Bronchial epithelial cell (primary cell): ENCODE measurements at regions not wholly inside any gene's neighbourhood (a gene's known extent, or its start where the extent isn't known, plus 50 kb on each side); places are given as distances from the start of the nearest gene placed in this dataset.

Experiments
- DNase-seq: peaks from one replicate; pipeline ENCODE4 v3.0.0-alpha.2; 2010; ENCODE audit warnings: low read depth
- FAIRE-seq: peaks from 2 replicates; lab custom pipeline; 2011; peaks lifted over from hg19 to GRCh38; lab: Jason Lieb, UNC
- H3K27me3 ChIP-seq: 2 replicates; pipeline ENCODE4 v1.5.1; 2011; ENCODE audit warnings: low read length; ENCODE audit not compliant: control insufficient read depth, insufficient read depth
- H3K36me3 ChIP-seq: 2 replicates; pipeline ENCODE4 v1.5.1; 2011; ENCODE audit warnings: low read length; ENCODE audit not compliant: control insufficient read depth, insufficient read depth
- H3K4me3 ChIP-seq: 2 replicates; pipeline ENCODE4 v1.5.1; 2011; ENCODE audit warnings: mild to moderate bottlenecking, low read depth, low read length, control low read depth
- CTCF ChIP-seq: IDR thresholded peaks from 2 replicates; pipeline ENCODE4 v1.5.1; 2011; ENCODE audit warnings: mild to moderate bottlenecking, moderate library complexity, low read length, control low read depth, inconsistent platforms; ENCODE audit not compliant: insufficient read depth, severe bottlenecking

- FAIRE-seq, result no peak
- no peak for DNase-seq
- Histone ChIP-seq H3K36me3 (no peaks in the 10 kb centered on the region), H3K27me3 (no peaks in the 10 kb centered on the region), H3K4me3 (no peak overlapping the region)
- no peak for TF ChIP-seq CTCF
Measured at GRCh38 chr9:12964271-12964670, 189.5 kb downstream of the LURAP1L start.

GRCh38 chr9:12965303-12965702 is 190.5 kb downstream of the LURAP1L start:
- no peak for TF ChIP-seq CTCF
- DNase-seq (no peak), FAIRE-seq (no peak)
- no peak overlapping the region for H3K4me3 ChIP-seq
- H3K27me3 ChIP-seq, result no peaks in the 10 kb centered on the region
- H3K36me3 ChIP-seq, result no peaks in the 10 kb centered on the region

GRCh38 chr9:12968093-12968492 is 193.3 kb downstream of the LURAP1L start:
- FAIRE-seq (no peak), DNase-seq (no peak)
- no peak for TF ChIP-seq CTCF
- no peaks in the 10 kb centered on the region for H3K36me3 ChIP-seq
- no peaks in the 10 kb centered on the region for H3K27me3 ChIP-seq
- H3K4me3 ChIP-seq, result no peak overlapping the region

- Histone ChIP-seq H3K27me3 (no peaks in the 10 kb centered on the region), H3K36me3 (no peaks in the 10 kb centered on the region), H3K4me3 (no peak overlapping the region)
- peak; percentile 84 for FAIRE-seq
- no peak for DNase-seq
- no peak for TF ChIP-seq CTCF
Measured at GRCh38 chr9:12972608-12973589, 198.1 kb downstream of the LURAP1L start.

- no peak for FAIRE-seq
Measured at GRCh38 chr9:12973710-12974109, 198.9 kb downstream of the LURAP1L start.

More at GRCh38 chr9:12973710-12974109, 198.9 kb downstream of the LURAP1L start:
- no peaks in the 10 kb centered on the region for H3K27me3 ChIP-seq
- no peak for TF ChIP-seq CTCF
- DNase-seq, result peak; percentile 50
- H3K4me3 ChIP-seq, result no peak overlapping the region
- no peaks in the 10 kb centered on the region for H3K36me3 ChIP-seq
